ENCODE measurements at regions not wholly inside any gene's neighbourhood (a gene's known extent, or its start where the extent isn't known, plus 50 kb on each side); places are given as distances from the start of the nearest gene placed in this dataset.

DNA sequence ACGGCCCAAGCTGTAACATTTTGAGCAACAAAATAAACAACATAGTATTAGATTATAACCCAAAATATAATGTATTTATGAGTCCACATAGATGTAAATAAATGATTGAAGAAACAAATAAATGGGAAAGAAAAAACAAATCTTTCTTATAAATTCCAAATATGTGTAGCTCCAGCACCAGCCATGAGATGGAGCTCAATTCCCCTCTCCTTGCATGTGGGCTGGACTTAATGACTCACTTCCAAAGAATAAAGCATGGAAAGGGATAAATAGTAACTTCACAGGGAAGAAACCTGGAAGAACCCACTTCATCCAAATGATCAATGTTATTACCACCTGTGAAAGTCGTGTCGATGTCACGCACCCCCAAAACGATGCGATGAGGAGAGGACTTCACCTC is 158.8 kb downstream of the RPAP3 start:
- Histone ChIP-seq H3K9me3 (ENCODE audit: control insufficient read depth in 5 of 5, low read length in 5 of 5) (no peaks in the 10 kb centered on the region), H3K27me3 (ENCODE audit: control insufficient read depth in 5 of 5, insufficient read depth in 4 of 5, low read length in 5 of 5) (no peaks in the 10 kb centered on the region), H3K36me3 (ENCODE audit: control insufficient read depth in 5 of 5, insufficient read depth in 5 of 5, low read length in 5 of 5) (no peaks in the 10 kb centered on the region), H3K4me1 (ENCODE audit: control insufficient read depth in 5 of 5, insufficient read depth in 5 of 5, low read length in 5 of 5) (peaks cover 0 to 21% (median 4%) of the 10 kb centered on the region in 5 donors), H3K27ac (ENCODE audit: low read depth, low read length) (no peak overlapping the region), H3K9ac (ENCODE audit: low read length in 5 of 5) (no peak overlapping the region), H3K4me3 (ENCODE audit: low read depth in 1 of 5, low read length in 5 of 5) (no peak overlapping the region)

DNA sequence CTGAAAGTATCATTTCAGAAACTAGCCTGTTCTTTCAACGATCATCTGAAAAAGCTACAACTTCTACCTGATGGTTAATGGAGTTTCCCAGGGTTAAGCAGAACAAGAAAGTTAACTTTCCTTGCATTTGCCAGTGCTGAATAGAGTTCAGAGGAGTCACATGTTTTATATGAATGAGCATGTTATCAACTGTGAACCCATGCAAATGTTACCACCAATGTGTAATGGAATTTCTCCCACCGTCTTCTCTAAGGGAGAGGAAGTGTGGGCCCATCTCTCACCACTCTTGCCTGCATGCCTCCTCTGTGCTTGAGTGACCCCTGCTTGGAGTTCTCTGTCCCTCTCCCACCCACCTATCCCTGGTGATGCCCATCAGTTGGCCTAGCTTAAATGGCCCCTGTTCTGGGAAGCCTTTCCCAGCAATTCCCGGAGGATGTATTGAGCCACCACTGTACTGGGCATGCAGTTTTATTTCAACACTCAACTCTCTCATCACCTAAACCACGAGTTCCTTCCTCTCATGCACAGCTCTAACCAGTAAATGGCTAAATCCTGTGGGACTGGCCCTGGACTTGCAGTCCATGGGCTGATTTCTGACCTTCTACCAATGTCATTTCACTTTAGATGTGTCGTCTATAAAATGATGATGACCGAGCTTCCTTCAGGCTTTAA is 159.8 kb downstream of the RPAP3 start:
- Histone ChIP-seq H3K9me3 (ENCODE audit: control insufficient read depth in 5 of 5, low read length in 5 of 5) (no peaks in the 10 kb centered on the region), H3K4me1 (ENCODE audit: control insufficient read depth in 5 of 5, insufficient read depth in 5 of 5, low read length in 5 of 5) (peaks cover 0 to 21% (median 4%) of the 10 kb centered on the region in 5 donors), H3K36me3 (ENCODE audit: control insufficient read depth in 5 of 5, insufficient read depth in 5 of 5, low read length in 5 of 5) (no peaks in the 10 kb centered on the region), H3K9ac (ENCODE audit: low read length in 5 of 5) (no peak overlapping the region), H3K27me3 (ENCODE audit: control insufficient read depth in 5 of 5, insufficient read depth in 4 of 5, low read length in 5 of 5) (no peaks in the 10 kb centered on the region), H3K27ac (ENCODE audit: low read depth, low read length) (no peak overlapping the region), H3K4me3 (ENCODE audit: low read depth in 1 of 5, low read length in 5 of 5) (no peak overlapping the region)

DNA sequence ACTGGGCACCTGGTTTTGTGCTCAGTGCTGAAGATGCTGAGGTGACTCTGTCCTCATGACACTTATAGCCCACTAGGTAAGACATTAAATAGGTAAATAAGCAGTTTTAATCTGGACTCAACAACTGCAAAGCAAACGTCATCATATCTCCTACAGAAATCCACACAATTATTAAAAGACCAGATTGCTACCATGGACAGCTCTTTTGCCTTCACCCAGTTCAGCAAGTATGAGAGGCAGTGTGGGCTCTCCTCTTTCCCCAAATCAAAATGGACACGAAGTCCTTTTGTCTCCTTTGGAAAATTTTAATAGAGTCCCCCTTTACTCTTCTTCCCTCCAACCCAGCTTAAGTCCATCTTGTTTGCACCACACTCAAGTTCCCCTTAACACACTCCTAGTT is 171.1 kb downstream of the RPAP3 start:
- no peaks in the 10 kb centered on the region for H3K36me3 ChIP-seq (ENCODE audit: control insufficient read depth in 5 of 5, insufficient read depth in 5 of 5, low read length in 5 of 5)
- no peak overlapping the region for H3K9ac ChIP-seq (ENCODE audit: low read length in 5 of 5)
- no peak overlapping the region for H3K27ac ChIP-seq (ENCODE audit: low read depth, low read length)
- peaks cover 0 to 20% (median 12%) of the 10 kb centered on the region in 5 donors for H3K9me3 ChIP-seq (ENCODE audit: control insufficient read depth in 5 of 5, low read length in 5 of 5)
- H3K4me1 ChIP-seq (ENCODE audit: control insufficient read depth in 5 of 5, insufficient read depth in 5 of 5, low read length in 5 of 5) = no peaks in the 10 kb centered on the region
- H3K27me3 ChIP-seq (ENCODE audit: control insufficient read depth in 5 of 5, insufficient read depth in 4 of 5, low read length in 5 of 5) = no peaks in the 10 kb centered on the region
- H3K4me3 ChIP-seq (ENCODE audit: low read depth in 1 of 5, low read length in 5 of 5) = no peak overlapping the region

DNA sequence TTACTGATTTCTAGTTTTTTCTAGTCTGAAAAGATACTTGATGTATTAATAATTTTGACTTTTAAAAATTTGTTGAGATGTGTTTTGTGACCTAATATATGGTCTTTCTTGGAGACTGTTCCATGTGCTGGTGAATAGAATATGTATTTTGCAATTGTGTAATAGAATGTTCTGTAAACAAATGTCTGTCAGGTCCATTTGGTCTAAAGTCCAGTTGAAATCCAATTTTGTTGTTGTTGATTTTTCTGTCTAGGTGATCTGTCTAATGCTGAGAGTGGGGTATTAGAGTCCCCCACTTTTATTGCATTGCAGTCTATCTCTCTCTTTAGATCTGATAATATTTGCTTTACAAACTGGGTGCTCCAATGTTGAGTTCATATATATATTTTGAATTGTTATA is 175.8 kb downstream of the RPAP3 start:
- H3K36me3 ChIP-seq (ENCODE audit: control insufficient read depth in 5 of 5, insufficient read depth in 5 of 5, low read length in 5 of 5) = no peaks in the 10 kb centered on the region
- H3K9ac ChIP-seq (ENCODE audit: low read length in 5 of 5) = no peak overlapping the region
- H3K9me3 ChIP-seq (ENCODE audit: control insufficient read depth in 5 of 5, low read length in 5 of 5) = peaks cover 0 to 20% (median 12%) of the 10 kb centered on the region in 5 donors
- H3K4me3 ChIP-seq (ENCODE audit: low read depth in 1 of 5, low read length in 5 of 5) = no peak overlapping the region
- no peak overlapping the region for H3K27ac ChIP-seq (ENCODE audit: low read depth, low read length)
- no peaks in the 10 kb centered on the region for H3K27me3 ChIP-seq (ENCODE audit: control insufficient read depth in 5 of 5, insufficient read depth in 4 of 5, low read length in 5 of 5)
- no peaks in the 10 kb centered on the region for H3K4me1 ChIP-seq (ENCODE audit: control insufficient read depth in 5 of 5, insufficient read depth in 5 of 5, low read length in 5 of 5)

DNA sequence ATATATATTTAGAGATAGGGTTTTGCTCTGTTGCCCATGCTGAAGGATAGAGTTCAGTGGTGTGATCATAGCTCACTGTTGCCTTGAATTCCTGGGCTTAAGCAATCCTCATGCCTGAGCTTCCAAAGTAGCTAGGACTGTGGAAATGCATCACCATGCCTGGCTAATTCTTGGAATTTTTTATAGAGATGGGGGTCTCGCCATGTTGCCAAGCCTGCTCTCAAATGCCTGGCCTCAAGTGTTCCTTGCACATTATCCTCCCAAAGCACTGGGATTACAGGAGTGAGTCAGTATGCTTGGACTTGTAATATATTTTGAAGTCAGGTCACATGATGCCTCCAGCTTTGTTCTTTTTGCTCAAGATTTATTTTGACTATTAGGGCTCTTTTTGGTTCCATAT is 178.0 kb downstream of the RPAP3 start:
- peaks cover 0 to 19% (median 12%) of the 10 kb centered on the region in 5 donors for H3K9me3 ChIP-seq (ENCODE audit: control insufficient read depth in 5 of 5, low read length in 5 of 5)
- no peaks in the 10 kb centered on the region for H3K27me3 ChIP-seq (ENCODE audit: control insufficient read depth in 5 of 5, insufficient read depth in 4 of 5, low read length in 5 of 5)
- H3K4me1 ChIP-seq (ENCODE audit: control insufficient read depth in 5 of 5, insufficient read depth in 5 of 5, low read length in 5 of 5) = no peaks in the 10 kb centered on the region
- no peak overlapping the region for H3K27ac ChIP-seq (ENCODE audit: low read depth, low read length)
- H3K4me3 ChIP-seq (ENCODE audit: low read depth in 1 of 5, low read length in 5 of 5) = no peak overlapping the region
- no peak overlapping the region for H3K9ac ChIP-seq (ENCODE audit: low read length in 5 of 5)
- H3K36me3 ChIP-seq (ENCODE audit: control insufficient read depth in 5 of 5, insufficient read depth in 5 of 5, low read length in 5 of 5) = no peaks in the 10 kb centered on the region

DNA sequence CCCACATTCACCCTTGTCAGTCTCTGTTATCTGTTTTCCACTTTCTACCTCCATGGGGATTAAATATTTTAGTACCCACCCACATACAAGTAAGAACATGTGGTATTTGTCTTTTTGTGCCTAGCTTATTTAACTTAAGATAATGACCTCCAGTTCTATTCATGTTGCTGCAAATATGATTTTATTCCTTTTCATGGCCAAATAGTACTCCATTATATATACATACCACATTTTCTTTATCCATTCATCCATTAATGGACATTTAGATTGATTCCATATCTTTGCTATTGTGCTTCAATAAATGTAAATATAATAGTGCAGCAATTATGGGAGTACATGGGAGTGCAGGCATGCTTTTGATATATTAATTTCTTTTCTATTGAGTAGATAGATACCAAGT is 185.8 kb downstream of the RPAP3 start:
- H3K36me3 ChIP-seq (ENCODE audit: control insufficient read depth in 5 of 5, insufficient read depth in 5 of 5, low read length in 5 of 5) = no peaks in the 10 kb centered on the region
- H3K4me3 ChIP-seq (ENCODE audit: low read depth in 1 of 5, low read length in 5 of 5) = no peak overlapping the region
- H3K9ac ChIP-seq (ENCODE audit: low read length in 5 of 5) = no peak overlapping the region
- peaks cover 0 to 18% (median 9%) of the 10 kb centered on the region in 5 donors for H3K9me3 ChIP-seq (ENCODE audit: control insufficient read depth in 5 of 5, low read length in 5 of 5)
- H3K4me1 ChIP-seq (ENCODE audit: control insufficient read depth in 5 of 5, insufficient read depth in 5 of 5, low read length in 5 of 5) = no peaks in the 10 kb centered on the region
- no peaks in the 10 kb centered on the region for H3K27me3 ChIP-seq (ENCODE audit: control insufficient read depth in 5 of 5, insufficient read depth in 4 of 5, low read length in 5 of 5)
- H3K27ac ChIP-seq (ENCODE audit: low read depth, low read length) = no peak overlapping the region

DNA sequence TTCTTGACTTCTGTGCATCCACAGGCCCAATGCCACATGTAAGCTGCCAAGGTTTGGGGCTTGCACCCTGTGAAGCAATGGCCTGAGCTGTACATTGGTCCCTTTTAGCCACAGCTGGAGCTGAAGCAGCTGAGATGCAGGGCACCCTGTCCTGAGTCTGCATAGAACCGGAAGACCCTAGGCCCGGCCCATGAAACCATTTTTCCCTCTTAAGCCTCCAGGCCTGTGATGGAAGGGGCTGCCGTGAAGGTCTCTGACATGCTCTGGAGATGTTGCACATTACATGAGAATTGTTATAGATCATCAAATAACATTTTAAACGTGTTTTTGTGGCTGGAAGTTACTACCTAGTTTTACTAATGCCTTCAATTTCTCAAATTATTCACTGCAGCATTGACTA is 188.7 kb downstream of the RPAP3 start:
- Histone ChIP-seq H3K9me3 (ENCODE audit: control insufficient read depth in 5 of 5, low read length in 5 of 5) (peaks cover 0 to 26% (median 12%) of the 10 kb centered on the region in 5 donors), H3K9ac (ENCODE audit: low read length in 5 of 5) (no peak overlapping the region), H3K36me3 (ENCODE audit: control insufficient read depth in 5 of 5, insufficient read depth in 5 of 5, low read length in 5 of 5) (no peaks in the 10 kb centered on the region), H3K4me3 (ENCODE audit: low read depth in 1 of 5, low read length in 5 of 5) (no peak overlapping the region), H3K4me1 (ENCODE audit: control insufficient read depth in 5 of 5, insufficient read depth in 5 of 5, low read length in 5 of 5) (no peaks in the 10 kb centered on the region), H3K27me3 (ENCODE audit: control insufficient read depth in 5 of 5, insufficient read depth in 4 of 5, low read length in 5 of 5) (no peaks in the 10 kb centered on the region), H3K27ac (ENCODE audit: low read depth, low read length) (no peak overlapping the region)

DNA sequence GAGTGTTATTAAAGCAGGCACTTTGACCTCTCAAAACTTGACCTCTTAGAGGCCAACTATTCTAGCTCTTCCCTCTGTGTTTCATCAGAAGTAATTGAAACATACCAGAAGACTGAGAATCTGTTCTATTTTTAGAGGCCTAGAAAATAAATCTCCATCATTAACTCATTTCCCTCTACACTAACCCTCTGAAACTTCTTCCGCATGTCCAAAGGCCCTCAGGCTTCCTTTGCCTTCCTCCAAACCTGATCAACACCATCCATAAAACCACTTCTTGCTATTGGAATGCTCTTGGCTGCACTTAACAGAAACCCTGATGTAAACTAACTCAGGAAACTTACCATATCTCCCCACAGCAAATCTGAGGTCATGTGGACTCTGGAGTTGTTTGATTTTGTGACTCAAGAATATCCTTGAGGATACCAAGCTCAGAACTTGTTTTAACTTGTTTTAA is 196.4 kb downstream of the RPAP3 start:
- Histone ChIP-seq H3K27ac (ENCODE audit: low read depth, low read length) (no peak overlapping the region), H3K9me3 (ENCODE audit: control insufficient read depth in 5 of 5, low read length in 5 of 5) (peaks cover 0 to 7% (median under 1%) of the 10 kb centered on the region in 5 donors), H3K36me3 (ENCODE audit: control insufficient read depth in 5 of 5, insufficient read depth in 5 of 5, low read length in 5 of 5) (no peaks in the 10 kb centered on the region), H3K27me3 (ENCODE audit: control insufficient read depth in 5 of 5, insufficient read depth in 4 of 5, low read length in 5 of 5) (no peaks in the 10 kb centered on the region), H3K4me1 (ENCODE audit: control insufficient read depth in 5 of 5, insufficient read depth in 5 of 5, low read length in 5 of 5) (no peaks in the 10 kb centered on the region), H3K9ac (ENCODE audit: low read length in 5 of 5) (no peak overlapping the region), H3K4me3 (ENCODE audit: low read depth in 1 of 5, low read length in 5 of 5) (no peak overlapping the region)

DNA sequence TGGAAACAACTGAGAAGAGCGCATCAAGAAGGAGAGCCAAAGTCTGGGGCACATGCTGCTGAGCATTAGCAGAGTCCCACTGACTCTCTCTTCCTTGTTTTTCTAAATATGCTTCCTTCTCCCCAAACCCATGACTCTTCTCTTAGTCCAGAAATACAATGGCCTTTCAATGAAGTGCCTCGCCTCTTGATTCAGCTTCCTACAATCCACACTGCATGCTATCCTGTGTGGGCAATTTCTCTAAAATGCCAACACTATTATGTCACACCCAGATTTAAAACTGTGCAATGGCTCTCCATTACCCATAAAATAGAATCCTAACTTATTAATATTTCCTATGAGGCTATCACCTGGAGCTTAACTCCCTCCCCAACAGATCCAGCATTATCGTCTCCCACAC is 198.6 kb downstream of the RPAP3 start:
- Histone ChIP-seq H3K27me3 (ENCODE audit: control insufficient read depth in 5 of 5, insufficient read depth in 4 of 5, low read length in 5 of 5) (no peaks in the 10 kb centered on the region), H3K9me3 (ENCODE audit: control insufficient read depth in 5 of 5, low read length in 5 of 5) (peaks cover 0 to 3% (median 0%) of the 10 kb centered on the region in 5 donors)

DNA sequence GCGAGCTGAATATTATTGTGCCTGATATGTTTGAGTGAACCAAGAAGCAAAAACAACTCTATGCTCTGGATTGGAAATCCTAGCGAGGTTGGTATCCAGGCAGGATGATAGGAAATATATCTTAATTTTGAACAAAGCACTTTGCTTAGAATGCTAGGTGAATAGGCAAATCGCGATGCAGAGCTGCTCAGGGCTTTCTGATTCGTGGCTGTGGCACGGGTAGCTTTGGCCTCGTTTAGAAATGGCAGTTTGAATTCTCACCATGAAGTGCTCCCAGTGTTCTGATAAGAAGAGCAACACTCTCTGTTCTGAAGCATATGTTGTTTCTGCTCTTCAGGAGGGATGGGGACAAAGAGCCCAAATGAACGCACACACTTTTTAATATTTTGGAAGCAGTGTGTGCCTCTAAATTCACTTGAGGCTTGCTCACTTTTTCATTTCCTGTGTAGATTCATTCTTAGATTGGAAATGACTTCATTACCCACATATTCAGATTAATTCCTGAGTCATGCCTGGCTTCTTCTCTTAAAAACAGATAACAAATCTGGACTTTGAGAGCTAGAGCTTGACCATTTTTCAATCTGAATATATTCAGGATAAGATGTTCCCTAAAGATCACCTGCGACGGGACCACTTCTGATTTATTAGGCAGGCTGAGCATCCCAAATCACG is 200.9 kb downstream of the RPAP3 start:
- no peaks in the 10 kb centered on the region for H3K9me3 ChIP-seq (ENCODE audit: control insufficient read depth in 5 of 5, low read length in 5 of 5)
- no peaks in the 10 kb centered on the region for H3K27me3 ChIP-seq (ENCODE audit: control insufficient read depth in 5 of 5, insufficient read depth in 4 of 5, low read length in 5 of 5)
- H3K9ac ChIP-seq (ENCODE audit: low read length in 5 of 5) = no peak overlapping the region
- no peak overlapping the region for H3K4me3 ChIP-seq (ENCODE audit: low read depth in 1 of 5, low read length in 5 of 5)
- no peaks in the 10 kb centered on the region for H3K4me1 ChIP-seq (ENCODE audit: control insufficient read depth in 5 of 5, insufficient read depth in 5 of 5, low read length in 5 of 5)
- no peak overlapping the region for H3K27ac ChIP-seq (ENCODE audit: low read depth, low read length)
- H3K36me3 ChIP-seq (ENCODE audit: control insufficient read depth in 5 of 5, insufficient read depth in 5 of 5, low read length in 5 of 5) = no peaks in the 10 kb centered on the region

More for the DNA sequence above, 198.6 kb downstream of the RPAP3 start:
- no peak overlapping the region for H3K9ac ChIP-seq (ENCODE audit: low read length in 5 of 5)
- no peaks in the 10 kb centered on the region for H3K4me1 ChIP-seq (ENCODE audit: control insufficient read depth in 5 of 5, insufficient read depth in 5 of 5, low read length in 5 of 5)
- no peak overlapping the region for H3K27ac ChIP-seq (ENCODE audit: low read depth, low read length)
- no peaks in the 10 kb centered on the region for H3K36me3 ChIP-seq (ENCODE audit: control insufficient read depth in 5 of 5, insufficient read depth in 5 of 5, low read length in 5 of 5)
- no peak overlapping the region for H3K4me3 ChIP-seq (ENCODE audit: low read depth in 1 of 5, low read length in 5 of 5)

Measured in subcutaneous abdominal adipose tissue (tissue), 5 donors.